Inflammatory macrophage (primary cell): ENCODE measurements at regions not wholly inside any gene's neighbourhood (a gene's known extent, or its start where the extent isn't known, plus 50 kb on each side); places are given as distances from the start of the nearest gene placed in this dataset.
"Not testable (repeated sequence)": the region's sequence is repeated elsewhere in the genome, so short reads cannot be mapped to it uniquely, and the experiment has no call there.

Experiments used
- DNase-seq, 2 donors: peaks; one replicate each; pipeline ENCODE4 v3.0.0-alpha.2; 2020 to 2022

DNA sequence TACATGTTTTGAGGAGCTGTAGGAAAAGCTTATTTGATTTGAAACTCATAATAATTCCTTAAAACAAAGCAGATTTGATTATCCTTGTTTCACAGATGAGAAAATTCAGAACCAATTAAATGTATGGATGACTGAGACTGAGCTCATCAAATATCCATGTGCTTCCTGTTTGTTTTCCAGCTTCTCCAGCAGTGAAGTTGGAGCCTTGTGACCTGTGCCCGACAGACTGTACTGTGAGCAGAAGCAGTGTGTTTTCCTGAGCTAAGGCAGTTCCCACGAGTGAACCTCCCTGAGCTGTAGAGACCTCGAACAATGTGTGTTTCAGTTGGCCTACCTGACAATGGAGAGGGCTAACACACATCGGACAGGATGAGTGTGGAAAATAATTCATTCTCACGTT is 599.5 kb upstream of the NRSN1 start:
- DNase-seq: no peak

DNA sequence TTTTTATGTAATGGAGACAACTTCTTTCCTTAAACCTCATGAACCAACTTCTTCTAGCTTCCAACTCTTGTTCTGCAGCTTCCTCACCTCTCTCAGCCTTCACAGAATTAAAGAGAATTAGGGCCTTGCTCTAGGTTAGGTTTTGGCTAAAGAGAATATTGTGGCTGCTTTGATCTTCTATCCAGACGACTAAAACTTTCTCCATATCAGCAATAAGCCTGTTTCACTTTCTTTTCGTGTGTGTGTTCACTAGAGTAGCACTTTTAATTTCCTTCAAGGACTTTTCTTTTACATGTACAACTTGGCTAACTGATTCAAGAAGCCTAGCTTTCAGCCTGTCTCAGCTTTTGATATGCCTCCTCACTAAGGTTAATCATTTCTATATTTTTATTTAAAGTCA is 596.1 kb upstream of the NRSN1 start:
- DNase-seq: no peak

DNA sequence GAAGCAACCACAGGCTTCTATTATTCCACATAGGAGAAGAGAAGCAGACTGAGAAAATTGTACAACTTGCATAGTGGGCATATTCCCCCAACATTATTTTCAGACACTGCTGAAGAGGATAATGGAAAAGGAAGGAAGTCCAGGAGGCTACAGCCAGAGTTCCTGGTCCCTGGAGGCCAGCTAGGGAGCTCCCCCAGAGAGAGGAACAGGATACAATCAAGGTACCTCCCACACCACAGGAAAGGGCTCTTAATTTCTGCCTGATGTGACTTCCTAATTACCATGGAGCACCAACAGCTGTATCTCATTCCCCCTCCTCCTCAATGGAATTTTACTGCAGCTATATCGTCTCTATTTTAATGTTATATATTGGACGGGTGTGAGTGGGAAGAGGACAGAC is 594.3 kb upstream of the NRSN1 start:
- DNase-seq: no peak

DNA sequence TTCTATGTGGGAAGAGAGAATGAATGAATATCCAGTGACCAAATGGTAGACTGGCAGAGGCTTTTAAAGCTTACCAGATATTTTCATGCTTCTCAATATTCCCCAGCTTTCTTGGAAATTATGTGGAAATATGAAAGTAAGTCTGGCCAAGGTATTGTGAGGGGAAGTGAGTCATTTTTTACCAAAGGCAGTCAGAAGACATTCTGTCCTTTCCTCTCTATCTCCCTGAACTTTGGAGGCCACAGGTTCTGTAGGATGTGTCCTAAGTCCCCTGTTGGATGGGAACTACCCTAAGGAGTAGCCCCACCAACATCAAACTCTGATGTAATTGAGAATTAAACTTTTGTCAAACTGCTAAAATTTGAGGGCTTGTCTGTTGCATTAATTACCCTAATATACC is 593.8 kb upstream of the NRSN1 start:
- DNase-seq: no peak

DNA sequence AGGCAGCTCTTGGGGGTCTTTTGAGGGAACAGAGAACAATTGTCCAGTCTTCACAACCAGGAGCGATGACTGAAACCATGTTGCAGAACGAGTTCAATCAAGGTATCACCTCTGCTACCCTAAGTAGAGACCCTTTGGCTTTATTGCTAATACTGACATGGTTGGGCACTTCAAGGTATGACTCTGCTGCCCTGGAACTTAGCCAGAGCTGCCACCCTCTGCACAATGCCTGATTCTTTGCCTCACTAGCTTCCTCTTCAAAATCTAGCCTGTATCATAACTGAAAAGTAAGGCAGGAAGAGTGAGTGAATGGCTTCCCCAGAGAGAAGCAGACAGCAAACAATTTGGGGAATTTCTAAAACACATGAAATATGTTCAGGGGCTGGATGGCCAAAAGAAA is 592.7 kb upstream of the NRSN1 start:
- no peak for DNase-seq

DNA sequence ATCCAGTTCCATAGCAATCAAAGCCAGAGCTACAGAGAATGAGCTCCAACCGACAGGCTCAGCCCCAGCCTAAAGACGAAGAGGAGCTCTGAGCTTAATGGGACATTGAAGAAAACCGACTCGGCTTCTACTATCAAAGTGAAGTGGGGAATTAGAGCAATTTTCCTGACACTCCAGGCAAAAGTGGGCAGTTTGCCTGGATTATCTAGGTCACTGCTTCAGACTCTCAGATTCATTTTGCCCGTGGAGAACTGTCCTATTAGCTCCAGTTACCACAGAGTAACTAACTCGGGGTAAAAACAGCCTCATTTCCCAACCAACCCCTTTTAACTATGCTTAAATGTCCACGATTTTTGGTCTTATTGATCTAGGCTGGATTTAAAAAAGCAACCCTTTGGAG is 592.1 kb upstream of the NRSN1 start:
- no peak for DNase-seq

DNA sequence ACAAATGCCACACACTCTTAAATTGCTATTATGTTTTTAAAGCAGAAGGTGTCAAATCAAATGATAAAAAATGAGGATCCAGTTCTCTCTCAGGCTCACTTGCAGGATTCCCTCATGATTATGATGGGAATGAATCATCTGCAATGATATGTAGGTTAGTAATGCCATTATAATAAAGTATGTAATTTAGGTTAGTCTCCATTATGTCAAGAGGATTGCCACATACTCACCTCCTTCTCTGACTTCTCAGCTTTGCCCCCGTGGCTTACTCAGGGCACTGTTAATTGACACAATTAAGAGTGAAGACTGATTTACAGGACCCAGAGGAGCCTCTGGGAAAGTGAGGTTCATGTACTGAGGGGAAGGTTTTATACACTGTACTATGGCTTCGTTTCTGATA is 591.7 kb upstream of the NRSN1 start:
- DNase-seq: no peak

DNA sequence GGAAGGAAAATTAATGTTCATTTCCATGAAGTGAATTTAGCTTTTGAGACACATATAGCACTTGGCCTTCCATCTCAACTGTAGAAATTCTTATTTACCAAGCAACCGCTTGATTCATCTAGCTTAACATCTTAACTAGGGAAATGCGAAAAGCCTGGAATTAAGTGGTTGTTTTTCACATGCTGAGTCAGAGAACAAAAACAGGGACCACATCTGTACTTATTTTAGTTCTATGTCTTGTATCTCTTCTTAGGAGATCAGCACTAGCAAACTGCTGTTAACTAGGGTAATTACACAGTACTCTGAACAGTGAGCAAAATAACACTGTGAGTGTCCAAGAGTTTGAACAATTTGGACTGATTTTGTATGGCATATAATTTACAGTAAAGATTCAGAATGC is 590.9 kb upstream of the NRSN1 start:
- no peak for DNase-seq

DNA sequence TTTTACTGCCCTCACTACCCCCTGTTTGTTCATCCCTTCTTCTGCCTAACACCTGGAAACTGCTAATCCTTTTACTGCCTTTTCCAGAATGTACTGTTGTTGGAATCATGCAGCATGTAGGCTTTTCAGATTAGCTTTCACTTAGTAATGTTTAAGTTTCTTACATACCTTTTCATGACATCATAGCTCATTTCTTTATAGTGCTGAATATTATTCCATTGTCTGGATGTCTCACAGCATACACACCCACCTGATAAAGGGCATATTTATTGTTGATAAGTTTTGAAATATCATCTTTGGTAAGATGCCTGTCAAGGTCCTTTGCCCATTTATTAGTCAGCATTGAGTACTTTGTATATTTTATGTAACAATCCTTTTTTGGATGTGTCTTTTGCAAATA is 588.2 kb upstream of the NRSN1 start:
- DNase-seq: no peak

DNA sequence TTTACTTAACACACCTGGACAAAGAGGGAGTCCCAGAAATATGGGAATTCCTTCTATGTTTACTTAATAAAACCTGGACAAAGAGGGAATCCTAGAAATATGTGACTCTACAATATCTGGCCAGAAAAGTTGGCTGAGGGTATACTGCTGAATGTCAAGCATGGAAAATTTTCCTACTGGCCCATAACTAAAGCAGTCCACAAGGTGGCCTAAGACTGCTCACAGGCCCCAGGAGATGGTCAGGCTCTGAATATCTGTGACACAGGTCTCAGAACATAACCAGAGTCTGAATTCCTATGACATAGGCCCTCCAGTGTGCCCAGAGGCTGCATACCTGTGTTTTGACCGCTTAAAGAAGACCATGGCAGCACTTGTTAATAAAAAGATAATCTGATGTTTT is 578.2 kb upstream of the NRSN1 start:
- no peak for DNase-seq

DNA sequence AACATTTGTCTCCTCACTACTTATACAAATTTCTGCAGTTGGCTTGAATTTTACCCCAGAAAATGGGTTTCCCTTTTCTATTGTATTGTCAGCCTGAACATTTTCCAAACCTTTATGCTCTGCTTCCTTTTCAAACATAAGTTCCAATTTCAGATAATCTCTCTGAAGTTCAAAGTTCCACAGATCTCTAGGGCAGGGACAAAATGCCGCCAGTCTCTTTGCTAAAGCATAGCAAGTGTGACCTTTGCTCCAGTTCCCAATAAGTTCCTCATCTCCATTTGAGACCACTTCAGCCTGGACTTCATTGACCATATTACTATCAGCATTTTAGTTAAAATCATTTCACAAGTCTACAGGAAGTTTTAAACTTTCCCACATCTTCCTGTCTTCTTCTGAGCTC is 571.1 kb upstream of the NRSN1 start:
- not testable (repeated sequence) for DNase-seq

DNA sequence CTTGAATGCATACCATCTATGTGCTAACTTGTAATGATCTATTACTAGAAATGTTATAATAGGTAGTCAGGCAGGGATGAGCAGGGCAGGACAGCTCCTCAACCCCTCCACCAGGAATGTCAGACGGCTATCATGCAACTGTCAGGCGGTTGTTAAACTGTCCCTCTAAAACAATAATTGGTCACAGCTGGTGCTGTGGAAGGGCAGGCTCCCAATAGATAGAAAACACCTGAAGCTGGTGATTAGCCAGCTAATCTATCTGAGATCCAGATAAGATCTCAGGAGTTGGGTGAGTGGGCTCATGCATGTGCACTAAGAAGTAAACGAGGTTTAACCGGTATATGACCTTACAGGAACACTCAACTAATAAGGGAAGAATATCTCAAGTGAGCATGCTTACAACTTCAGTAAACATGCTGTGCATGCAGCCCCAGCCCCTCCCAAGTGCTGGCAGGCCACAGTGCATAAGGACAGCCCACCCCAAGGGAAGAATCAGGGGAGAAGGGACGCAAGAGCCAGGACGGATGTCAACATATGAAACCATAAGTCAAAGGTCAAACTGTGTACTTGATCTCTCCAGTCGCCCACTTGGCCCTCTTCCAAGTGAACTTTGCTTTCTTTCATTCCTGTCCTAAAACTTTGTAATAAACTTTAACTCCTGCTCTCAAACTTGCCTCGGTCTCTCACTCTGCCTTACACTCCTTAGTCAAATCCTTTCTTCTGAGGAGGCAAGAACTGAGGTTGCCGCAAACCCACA is 566.2 kb upstream of the NRSN1 start:
- no peak for DNase-seq

DNA sequence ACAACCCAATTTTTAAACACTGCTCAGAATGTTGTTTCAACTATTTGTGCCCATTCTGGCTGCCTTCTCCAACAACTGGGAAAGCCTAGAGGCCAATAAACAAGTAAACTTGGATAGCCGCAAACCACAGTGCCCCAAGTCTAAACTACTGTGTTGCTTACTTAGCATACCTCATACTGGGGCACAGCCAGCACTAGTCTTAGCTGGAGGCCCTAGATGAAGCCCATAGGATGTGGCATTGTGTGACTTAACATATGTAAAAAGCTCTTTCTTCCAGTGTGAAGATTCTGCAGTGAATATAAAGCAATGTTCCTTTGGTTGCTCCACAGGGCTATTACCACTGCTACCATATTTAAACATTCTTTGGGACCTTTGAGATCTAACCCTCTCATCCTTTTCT is 564.3 kb upstream of the NRSN1 start:
- no peak for DNase-seq

DNA sequence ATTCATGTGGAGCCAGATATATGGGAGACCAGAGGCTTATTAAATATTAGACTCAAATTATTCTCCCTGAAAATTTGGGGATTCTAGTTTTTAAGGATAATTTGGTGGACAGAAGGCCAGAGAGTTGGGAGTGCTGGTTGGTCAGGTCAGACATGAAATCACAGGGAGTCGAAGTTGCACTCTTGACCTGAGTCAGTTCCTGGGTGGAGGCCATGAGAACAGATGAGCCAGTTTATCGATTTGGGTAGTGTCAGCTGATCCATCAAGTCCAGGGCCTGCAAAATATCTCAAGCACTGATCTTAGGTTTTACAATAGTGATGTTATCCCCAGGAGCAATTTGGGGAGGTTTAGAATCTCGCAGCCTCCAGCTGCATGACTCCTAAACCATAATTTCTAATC is 563.5 kb upstream of the NRSN1 start:
- no peak for DNase-seq

DNA sequence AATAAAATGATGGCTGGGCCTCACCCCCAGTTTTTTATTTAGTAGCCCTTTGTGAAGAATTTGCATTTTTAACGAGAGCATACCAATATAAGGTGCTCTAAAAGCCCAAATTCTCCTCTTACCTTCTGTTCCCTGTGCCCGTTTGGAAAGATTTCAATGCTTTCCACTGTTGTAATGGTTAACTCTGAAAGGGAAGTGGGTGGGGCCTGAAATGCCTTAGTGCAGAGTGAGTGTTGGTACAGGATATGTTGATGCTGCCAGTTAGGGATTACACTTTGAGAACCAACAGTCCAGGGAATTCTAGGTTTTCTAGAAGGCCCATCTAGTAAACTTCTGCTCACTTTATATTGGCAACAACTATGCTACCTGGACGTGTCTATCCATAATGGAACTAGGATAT is 562.7 kb upstream of the NRSN1 start:
- DNase-seq: no peak

DNA sequence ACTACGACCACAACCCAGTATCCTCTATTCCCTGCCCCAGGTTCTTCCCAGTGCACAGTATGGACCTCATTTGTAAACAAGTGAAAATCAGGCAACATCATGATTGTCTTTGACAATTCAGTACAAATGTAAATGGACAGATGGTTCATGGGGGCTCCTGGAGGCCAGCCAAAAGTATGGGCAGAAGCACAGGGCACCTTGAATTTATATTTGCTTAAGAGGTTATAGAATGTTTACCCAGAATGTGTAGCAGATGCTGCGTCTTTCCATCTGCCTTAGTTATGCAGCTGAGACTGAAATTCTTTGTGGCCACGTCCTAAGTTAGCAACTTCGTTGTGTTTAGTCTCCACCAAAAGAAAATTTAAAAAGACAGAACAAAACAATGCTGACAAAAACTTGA is 559.6 kb upstream of the NRSN1 start:
- DNase-seq: no peak

DNA sequence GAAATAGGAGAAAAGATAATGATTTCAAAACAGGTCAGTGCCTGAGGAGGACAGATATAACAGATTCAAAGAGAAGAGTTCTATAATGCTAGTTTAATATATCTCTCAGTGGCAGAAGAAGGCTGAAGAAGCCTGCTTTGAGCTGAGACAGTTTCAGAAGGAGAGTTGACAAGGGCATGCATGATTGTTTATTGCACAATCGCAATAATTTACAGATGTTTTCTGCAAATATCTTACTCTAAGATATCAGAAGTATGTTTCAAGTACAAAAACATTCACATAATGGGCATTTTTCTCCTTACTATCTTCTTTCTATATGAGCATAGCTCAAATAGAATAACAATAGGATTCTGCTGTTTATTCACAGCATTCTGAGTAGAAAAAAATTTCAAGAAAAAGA is 557.7 kb upstream of the NRSN1 start:
- DNase-seq: no peak

DNA sequence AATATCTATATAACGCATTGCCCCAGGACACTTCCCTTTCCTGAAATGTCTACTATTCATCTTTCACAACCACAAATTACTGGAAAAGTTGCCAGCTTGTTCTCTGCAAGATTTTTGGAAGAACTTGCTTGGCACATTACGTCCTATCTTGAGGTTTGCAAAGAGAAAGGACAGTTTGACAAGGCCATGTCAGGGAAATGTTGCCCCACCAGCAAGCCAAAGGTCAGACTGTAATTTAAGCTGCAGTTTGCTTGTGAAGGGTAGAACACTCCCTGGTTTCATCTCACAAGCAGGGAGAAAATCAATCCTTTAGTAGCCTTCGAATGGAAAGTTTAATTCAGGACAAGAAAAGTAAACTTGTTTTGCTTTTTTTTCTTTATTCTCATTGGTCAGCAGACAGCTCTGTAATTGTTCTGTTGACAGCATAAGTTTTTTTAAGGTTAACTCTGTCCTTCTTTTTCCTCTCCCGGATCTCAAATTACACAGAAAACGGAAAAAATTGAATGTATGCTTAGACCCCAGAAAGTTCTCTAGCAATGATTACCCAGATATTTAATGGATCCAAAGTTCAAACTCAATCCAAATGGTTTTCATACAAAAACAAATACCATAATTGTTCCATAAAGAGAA is 541.8 kb upstream of the NRSN1 start:
- DNase-seq: no peak

DNA sequence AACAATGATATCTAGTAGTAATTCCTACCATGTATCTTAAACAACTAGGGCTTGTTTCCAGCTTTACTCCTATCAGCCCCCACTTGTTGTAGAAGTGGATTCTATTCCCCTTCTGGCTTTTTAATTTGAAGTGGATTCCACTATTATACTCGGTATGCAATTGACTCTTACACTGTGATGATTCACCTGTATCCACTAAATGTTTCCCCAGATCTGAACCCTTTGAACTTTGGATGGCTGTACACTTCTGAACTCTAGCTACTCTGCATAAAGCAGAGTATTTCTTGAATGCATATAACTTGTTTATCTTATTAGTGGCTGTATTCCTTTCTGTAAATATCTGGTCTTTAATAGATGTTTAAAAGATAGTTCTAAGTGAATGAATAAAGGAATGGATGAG is 538.4 kb upstream of the NRSN1 start:
- DNase-seq: no peak

DNA sequence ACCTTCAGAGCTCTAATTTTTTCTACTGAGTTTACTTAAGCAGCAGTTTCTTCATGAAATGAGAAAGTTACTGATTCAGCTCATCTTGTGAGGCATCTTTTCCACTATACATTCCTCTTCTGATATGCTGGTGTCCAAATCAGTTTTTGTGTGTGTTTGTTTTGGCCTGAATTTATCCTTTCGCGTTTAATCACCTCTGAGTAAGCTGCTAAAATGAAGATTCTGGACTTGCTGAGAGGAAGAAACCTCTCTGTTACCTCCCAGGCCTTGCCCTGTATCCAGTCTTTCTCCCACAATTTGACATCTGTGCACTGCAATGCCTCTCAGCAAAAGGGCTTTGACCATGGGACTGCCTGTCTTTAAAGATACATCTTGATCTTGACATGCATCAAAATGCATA is 536.2 kb upstream of the NRSN1 start:
- DNase-seq: no peak

DNA sequence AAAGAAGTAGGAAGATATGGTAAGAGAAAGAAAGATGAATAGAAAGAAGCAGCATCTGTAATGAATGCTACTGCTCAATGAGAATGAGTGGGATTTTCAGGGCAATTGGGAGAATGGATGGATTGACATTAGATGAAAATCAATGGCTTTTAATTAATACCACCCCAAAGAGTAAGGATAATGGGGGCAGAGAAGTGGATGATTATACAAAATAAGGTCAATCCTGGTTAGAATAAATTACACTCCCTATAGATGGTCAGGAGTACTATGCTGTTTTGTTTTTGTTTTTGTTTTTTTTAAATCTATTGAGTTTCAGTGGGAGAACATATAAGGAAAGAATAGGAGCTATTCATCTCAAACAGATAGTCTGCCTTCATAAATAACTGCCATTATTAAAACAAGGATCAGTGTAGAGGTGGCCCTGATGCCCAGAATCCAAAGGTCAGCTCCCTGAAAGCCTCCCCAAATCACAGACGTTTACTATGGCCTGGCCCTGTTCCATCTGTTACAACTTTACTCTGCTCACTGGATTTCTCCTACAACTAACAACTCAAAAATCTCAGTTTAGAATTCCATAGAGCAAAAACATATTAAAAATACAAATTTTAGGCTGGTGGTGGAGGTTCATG is 535.4 kb upstream of the NRSN1 start:
- DNase-seq: no peak

DNA sequence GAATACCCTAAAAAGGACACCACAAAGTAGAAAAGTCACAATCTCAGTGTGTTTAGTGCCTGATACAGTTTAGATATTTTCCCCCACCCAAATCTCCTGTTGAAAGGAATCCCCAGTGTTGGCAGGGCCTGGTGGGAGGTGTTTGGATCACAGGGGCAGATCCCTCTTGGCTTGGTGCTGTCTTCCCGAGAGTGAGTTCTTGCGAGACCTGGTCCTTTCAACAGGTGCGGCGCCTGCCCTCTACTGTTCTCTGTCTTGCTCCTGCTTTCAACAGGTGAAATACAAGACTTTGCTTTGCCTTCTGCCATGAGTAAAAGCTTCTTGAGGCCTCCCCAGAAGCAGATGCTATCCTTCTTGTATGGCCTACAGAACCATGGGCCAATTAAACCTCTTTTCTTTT is 534.3 kb upstream of the NRSN1 start:
- no peak for DNase-seq

DNA sequence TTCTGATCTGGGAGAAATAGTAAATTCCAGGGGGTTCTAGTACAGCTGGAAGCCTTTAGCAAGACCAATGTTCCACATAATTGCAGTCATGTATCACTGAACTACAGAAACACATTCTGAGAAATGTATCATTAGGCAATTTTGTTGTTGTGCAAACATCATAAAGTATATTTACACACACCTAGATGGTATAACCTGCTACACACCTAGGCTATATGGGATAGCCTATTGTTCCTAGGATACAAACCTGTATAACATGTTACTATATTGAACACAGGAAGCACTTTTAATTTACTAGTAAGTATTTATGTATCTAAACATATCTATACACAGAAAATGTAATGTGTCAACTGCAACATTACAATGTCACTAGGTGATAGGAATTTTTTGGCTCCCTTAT is 525.9 kb upstream of the NRSN1 start:
- no peak for DNase-seq

DNA sequence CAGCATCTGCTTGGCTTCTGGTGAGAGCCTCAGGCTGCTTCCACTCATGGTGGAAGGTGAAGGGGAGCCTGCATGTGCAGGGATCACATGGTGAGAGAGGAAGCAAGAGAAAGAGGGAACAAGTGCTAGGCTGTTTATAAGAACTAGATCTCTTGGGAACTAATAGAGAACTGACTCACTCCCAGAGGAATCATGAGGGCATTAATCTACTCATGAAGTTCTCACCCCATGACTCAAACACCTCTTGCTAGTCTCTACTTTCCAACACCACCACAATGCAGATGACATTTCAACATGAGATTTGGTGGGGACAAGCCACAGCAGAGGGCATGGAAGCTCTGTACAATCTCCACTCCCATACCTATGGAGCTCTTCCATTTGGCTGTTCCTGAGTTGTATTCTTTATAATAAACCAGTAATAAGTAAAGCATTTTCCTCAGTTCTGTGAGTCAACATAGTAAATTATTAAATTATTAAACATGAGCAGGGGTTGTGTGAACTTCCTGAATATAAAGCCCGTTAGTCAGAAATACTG is 524.1 kb upstream of the NRSN1 start:
- no peak for DNase-seq
